Smooth muscle cell (in vitro differentiated cells): ENCODE measurements at regions not wholly inside any gene's neighbourhood (a gene's known extent, or its start where the extent isn't known, plus 50 kb on each side); places are given as distances from the start of the nearest gene placed in this dataset.

ENCODE experiments used
- DNase-seq: peaks from one replicate; lab custom pipeline; 2025; ENCODE audit not compliant: unreplicated experiment; lab: John Stamatoyannopoulos, UW
- H2AFZ ChIP-seq: fragments of 200-600 bp; sonication (generic); 2 replicates; pipeline ENCODE4 v1.6.0; 2016; ENCODE audit warnings: antibody characterized with exemption, low read depth, mild to moderate bottlenecking
- H3F3A ChIP-seq: fragments of 200-600 bp; sonication (generic); 2 replicates; pipeline ENCODE4 v1.6.0; 2017; ENCODE audit warnings: antibody characterized with exemption, low read depth
- H3K27ac ChIP-seq: fragments of 200-600 bp; sonication (generic); 2 replicates; pipeline ENCODE4 v1.5.1; 2016; ENCODE audit warnings: low read depth, mild to moderate bottlenecking
- H3K27me3 ChIP-seq: fragments of 200-600 bp; sonication (generic); 2 replicates; pipeline ENCODE4 v1.6.1; 2016; ENCODE audit warnings: low read depth, mild to moderate bottlenecking
- H3K36me3 ChIP-seq: fragments of 200-600 bp; sonication (generic); 2 replicates; pipeline ENCODE4 v1.5.1; 2016; ENCODE audit warnings: low read depth
- H3K4me1 ChIP-seq: fragments of 200-600 bp; sonication (generic); 2 replicates; pipeline ENCODE4 v1.5.1; 2016; ENCODE audit warnings: low read depth
- H3K4me2 ChIP-seq: fragments of 200-600 bp; sonication (generic); 2 replicates; pipeline ENCODE4 v1.6.0; 2016; ENCODE audit warnings: mild to moderate bottlenecking
- H3K4me3 ChIP-seq: fragments of 200-600 bp; sonication (generic); 2 replicates; pipeline ENCODE4 v1.5.1; 2016; ENCODE audit warnings: mild to moderate bottlenecking
- H3K79me2 ChIP-seq: fragments of 200-600 bp; sonication (generic); 2 replicates; pipeline ENCODE4 v1.6.0; 2016; ENCODE audit warnings: low read depth, mild to moderate bottlenecking
- H3K9ac ChIP-seq: fragments of 200-600 bp; sonication (generic); 2 replicates; pipeline ENCODE4 v1.6.0; 2016; ENCODE audit warnings: low read depth
- H3K9me3 ChIP-seq: fragments of 200-600 bp; sonication (generic); replicated peaks from 2 replicates; pipeline ENCODE4 v1.5.1; 2016; ENCODE audit warnings: low read depth
- H4K20me1 ChIP-seq: fragments of 200-600 bp; sonication (generic); 2 replicates; pipeline ENCODE4 v1.6.0; 2016; ENCODE audit warnings: low read depth
- WGBS: methylation state at CpG from one replicate; pipeline ENCODE4 v1.1.7; 2016; ENCODE audit warnings: low lambda C conversion rate; 5-methylcytosine and 5-hydroxymethylcytosine counted together
- TF ChIP-seq, protein P1 (sequence below): fragments of 200-600 bp; sonication (generic); IDR thresholded peaks from 2 replicates; pipeline ENCODE4 v1.5.1; 2017; ENCODE audit warnings: borderline replicate concordance, mild to moderate bottlenecking, antibody characterized with exemption; ENCODE audit not compliant: insufficient read depth, poor library complexity, severe bottlenecking

DNA sequence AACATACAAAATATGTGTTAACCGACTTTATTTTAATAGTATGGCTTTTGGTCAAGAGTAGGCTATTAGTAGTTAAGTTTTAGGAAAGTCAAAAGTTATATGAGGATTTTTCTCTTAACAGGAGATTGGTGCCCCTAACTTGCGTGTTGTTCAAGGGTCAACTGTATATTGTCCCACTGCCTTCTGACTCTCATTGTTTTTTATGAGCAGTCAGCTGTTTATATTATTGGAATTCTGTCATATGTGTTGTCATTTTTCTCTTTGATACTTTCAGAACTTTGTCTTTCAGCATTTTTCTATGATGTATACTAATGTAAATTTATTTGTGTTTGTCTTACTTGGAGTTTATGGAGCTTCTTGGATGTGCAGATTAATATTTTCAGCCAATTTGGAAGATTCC is 142.1 kb upstream of the CMC1 start:
- TF ChIP-seq, protein P1, sequence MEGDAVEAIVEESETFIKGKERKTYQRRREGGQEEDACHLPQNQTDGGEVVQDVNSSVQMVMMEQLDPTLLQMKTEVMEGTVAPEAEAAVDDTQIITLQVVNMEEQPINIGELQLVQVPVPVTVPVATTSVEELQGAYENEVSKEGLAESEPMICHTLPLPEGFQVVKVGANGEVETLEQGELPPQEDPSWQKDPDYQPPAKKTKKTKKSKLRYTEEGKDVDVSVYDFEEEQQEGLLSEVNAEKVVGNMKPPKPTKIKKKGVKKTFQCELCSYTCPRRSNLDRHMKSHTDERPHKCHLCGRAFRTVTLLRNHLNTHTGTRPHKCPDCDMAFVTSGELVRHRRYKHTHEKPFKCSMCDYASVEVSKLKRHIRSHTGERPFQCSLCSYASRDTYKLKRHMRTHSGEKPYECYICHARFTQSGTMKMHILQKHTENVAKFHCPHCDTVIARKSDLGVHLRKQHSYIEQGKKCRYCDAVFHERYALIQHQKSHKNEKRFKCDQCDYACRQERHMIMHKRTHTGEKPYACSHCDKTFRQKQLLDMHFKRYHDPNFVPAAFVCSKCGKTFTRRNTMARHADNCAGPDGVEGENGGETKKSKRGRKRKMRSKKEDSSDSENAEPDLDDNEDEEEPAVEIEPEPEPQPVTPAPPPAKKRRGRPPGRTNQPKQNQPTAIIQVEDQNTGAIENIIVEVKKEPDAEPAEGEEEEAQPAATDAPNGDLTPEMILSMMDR, result no peak
- Histone ChIP-seq H4K20me1 (no peaks in the 10 kb centered on the region), H3K36me3 (no peaks in the 10 kb centered on the region), H3K4me3 (no peak overlapping the region), H3K27me3 (no peaks in the 10 kb centered on the region), H3K27ac (no peak overlapping the region), H3K4me2 (no peak overlapping the region), H3K4me1 (no peaks in the 10 kb centered on the region), H3K9me3 (peaks cover 16% of the 10 kb centered on the region), H3F3A (no peaks in the 10 kb centered on the region), H3K9ac (no peak overlapping the region), H2AFZ (no peak overlapping the region), H3K79me2 (no peaks in the 10 kb centered on the region)
- 89% methylated on average over 2 of the region's 2 CpGs for WGBS
- no peak for DNase-seq

DNA sequence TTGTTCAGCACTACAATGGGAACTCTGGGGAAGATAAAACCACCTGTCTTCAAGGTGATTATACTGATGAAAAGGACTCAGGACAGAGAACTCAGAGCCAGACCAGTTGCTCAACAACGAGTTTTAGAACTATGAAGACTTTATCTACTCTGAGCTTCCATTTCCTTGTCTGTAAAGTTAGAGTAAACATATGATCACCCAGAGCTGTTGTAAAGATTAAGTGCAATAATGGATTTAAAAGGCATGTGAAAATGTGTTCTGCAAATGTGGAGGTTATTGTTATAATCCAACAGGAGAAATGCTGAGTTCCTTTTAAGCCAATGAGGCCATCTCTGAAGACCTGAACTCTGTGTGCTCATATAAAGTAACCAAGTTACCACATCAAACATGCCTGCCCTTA is 139.7 kb upstream of the CMC1 start:
- no peaks in the 10 kb centered on the region for H3K4me1 ChIP-seq
- DNase-seq, result no peak
- 50% methylated on average over 1 of the region's 1 CpG for WGBS
- no peaks in the 10 kb centered on the region for H3F3A ChIP-seq
- H4K20me1 ChIP-seq, result no peaks in the 10 kb centered on the region
- TF ChIP-seq, protein P1, result no peak
- peaks cover 16% of the 10 kb centered on the region for H3K9me3 ChIP-seq
- no peak overlapping the region for H3K4me2 ChIP-seq
- no peak overlapping the region for H3K9ac ChIP-seq
- H2AFZ ChIP-seq, result no peak overlapping the region
- H3K27me3 ChIP-seq, result no peaks in the 10 kb centered on the region
- no peaks in the 10 kb centered on the region for H3K79me2 ChIP-seq
- no peak overlapping the region for H3K4me3 ChIP-seq
- no peaks in the 10 kb centered on the region for H3K36me3 ChIP-seq
- no peak overlapping the region for H3K27ac ChIP-seq

DNA sequence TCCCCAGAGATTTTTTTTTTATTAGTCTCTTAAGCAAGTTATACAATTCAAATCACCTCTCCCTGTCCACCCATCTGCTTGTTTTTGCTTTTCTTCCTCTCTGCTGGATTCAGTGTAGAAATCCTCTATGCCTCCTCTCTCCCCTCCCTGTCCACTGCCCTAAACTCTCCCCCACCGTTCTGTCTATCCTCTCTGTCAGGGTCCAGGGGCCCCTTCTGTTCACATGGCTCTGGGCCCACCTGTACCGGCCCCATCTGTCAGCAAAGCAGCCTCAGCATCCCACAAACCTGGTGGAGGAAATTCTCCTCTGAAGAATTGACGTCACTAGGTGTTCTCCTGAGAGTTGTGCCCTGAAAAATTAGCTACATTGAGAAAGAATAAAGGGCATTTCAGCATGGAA is 137.6 kb upstream of the CMC1 start:
- H3K4me2 ChIP-seq, result no peak overlapping the region
- H3K9ac ChIP-seq, result no peak overlapping the region
- 65% methylated on average over 3 of the region's 3 CpGs for WGBS
- H3K9me3 ChIP-seq, result peaks cover 14% of the 10 kb centered on the region
- no peaks in the 10 kb centered on the region for H3F3A ChIP-seq
- no peaks in the 10 kb centered on the region for H3K36me3 ChIP-seq
- H3K4me1 ChIP-seq, result no peaks in the 10 kb centered on the region
- H3K79me2 ChIP-seq, result no peaks in the 10 kb centered on the region
- no peak for DNase-seq
- no peak overlapping the region for H3K4me3 ChIP-seq
- H3K27ac ChIP-seq, result no peak overlapping the region
- no peaks in the 10 kb centered on the region for H3K27me3 ChIP-seq
- TF ChIP-seq, protein P1, result no peak
- H2AFZ ChIP-seq, result no peak overlapping the region
- H4K20me1 ChIP-seq, result no peaks in the 10 kb centered on the region

DNA sequence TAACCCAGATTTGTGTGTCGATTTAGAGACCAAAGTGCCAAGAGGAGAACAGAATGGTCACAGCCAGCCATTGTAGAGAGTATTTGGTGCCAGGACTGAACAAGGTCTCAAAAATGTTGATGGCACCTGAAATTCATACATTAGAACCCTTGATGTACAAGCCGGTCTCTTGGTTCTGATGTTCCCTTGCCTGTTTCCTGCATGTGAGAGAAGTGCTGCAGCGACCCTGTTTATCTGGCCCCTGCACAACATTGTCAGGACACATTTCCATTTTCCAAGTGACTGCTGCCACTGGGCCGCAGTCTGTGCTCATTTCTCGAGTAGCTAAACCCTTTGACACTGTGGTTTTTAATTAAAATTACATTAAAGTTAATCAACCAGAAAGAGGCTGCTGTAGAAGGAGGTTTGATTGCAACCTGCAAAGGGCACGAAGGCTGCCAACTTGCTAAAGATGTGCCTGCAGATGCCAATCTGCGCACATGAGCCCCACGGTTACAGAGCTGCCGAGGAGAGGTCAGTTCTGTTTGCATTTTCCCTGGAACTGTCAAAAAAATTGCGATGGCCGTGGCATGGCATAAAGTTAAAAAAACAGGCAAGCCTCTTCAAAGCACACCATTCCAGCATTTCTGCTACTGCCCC is 136.4 kb upstream of the CMC1 start:
- H3K79me2 ChIP-seq, result no peaks in the 10 kb centered on the region
- no peak overlapping the region for H3K27ac ChIP-seq
- H3K4me1 ChIP-seq, result no peaks in the 10 kb centered on the region
- H3K9ac ChIP-seq, result no peak overlapping the region
- no peak for DNase-seq
- H3K36me3 ChIP-seq, result no peaks in the 10 kb centered on the region
- WGBS, result 86% methylated on average over 11 of the region's 11 CpGs
- TF ChIP-seq, protein P1, result no peak
- no peak overlapping the region for H2AFZ ChIP-seq
- H3K4me2 ChIP-seq, result no peak overlapping the region
- no peak overlapping the region for H3K4me3 ChIP-seq
- H3F3A ChIP-seq, result no peaks in the 10 kb centered on the region
- H4K20me1 ChIP-seq, result no peaks in the 10 kb centered on the region
- peaks cover 3% of the 10 kb centered on the region for H3K9me3 ChIP-seq
- no peaks in the 10 kb centered on the region for H3K27me3 ChIP-seq
